MCF 10A (cell line): ENCODE measurements at regions not wholly inside any gene's neighbourhood (a gene's known extent, or its start where the extent isn't known, plus 50 kb on each side); places are given as distances from the start of the nearest gene placed in this dataset.
"Not testable (repeated sequence)": the region's sequence is repeated elsewhere in the genome, so short reads cannot be mapped to it uniquely, and the experiment has no call there.

Experiments used
- BruUV-seq: library from RNA; stranded (reverse); fragments of 400-500 nt; replicated peaks from 2 replicates; lab custom pipeline; 2021; lab: Mats Ljungman, UMichigan
- CTCF ChIA-PET: fragments of 300-600 bp; sonication (Branson Sonifier 250); formaldehyde crosslinking; extraction: SDS; loops from one replicate; lab custom pipeline; 2021; ENCODE audit warnings: antibody characterized with exemption, inconsistent platforms; lab: Yijun Ruan, JAX
- POLR2A ChIA-PET: fragments of 300-600, 350-650 bp; sonication (Branson Sonifier 250); formaldehyde crosslinking; extraction: SDS; loops from one replicate; lab custom pipeline; 2020; ENCODE audit warnings: antibody characterized with exemption, inconsistent platforms; lab: Yijun Ruan, JAX
- DNase-seq: peaks from one replicate; pipeline ENCODE4 v3.0.0-alpha.2; 2018; ENCODE audit not compliant: unreplicated experiment
- H3K27ac Mint-ChIP-seq: one replicate; pipeline ENCODE4 v1.8.0; 2022; ENCODE audit warnings: mild to moderate bottlenecking, low read depth, mixed read lengths; ENCODE audit not compliant: unreplicated experiment
- H3K27me3 Mint-ChIP-seq: one replicate; pipeline ENCODE4 v1.8.0; 2022; ENCODE audit warnings: mixed read lengths; ENCODE audit not compliant: insufficient read depth, unreplicated experiment
- H3K36me3 Mint-ChIP-seq: one replicate; pipeline ENCODE4 v1.8.0; 2022; ENCODE audit warnings: mild to moderate bottlenecking, moderate library complexity, mixed read lengths; ENCODE audit not compliant: insufficient read depth, unreplicated experiment
- H3K4me1 Mint-ChIP-seq: one replicate; pipeline ENCODE4 v1.8.0; 2022; ENCODE audit warnings: mixed read lengths; ENCODE audit not compliant: insufficient read depth, unreplicated experiment
- H3K4me3 Mint-ChIP-seq: one replicate; pipeline ENCODE4 v1.8.0; 2022; ENCODE audit warnings: mild to moderate bottlenecking, moderate library complexity, mixed read lengths; ENCODE audit not compliant: unreplicated experiment
- H3K9me3 Mint-ChIP-seq: one replicate; pipeline ENCODE4 v1.8.0; 2022; ENCODE audit warnings: mixed read lengths; ENCODE audit not compliant: unreplicated experiment
- intact Hi-C: fragments of 100-400 bp; cut with micrococcal nuclease; formaldehyde crosslinking; loops from 2 replicates; pipeline ENCODE4 v1.14.1; 2022
- TF ChIP-seq, protein P1 (sequence below): fragments of 200-600 bp; IDR thresholded peaks from one replicate; pipeline ENCODE4 v1.8.0; 2022; ENCODE audit warnings: antibody characterized with exemption, mild to moderate bottlenecking; ENCODE audit not compliant: unreplicated experiment

DNA sequence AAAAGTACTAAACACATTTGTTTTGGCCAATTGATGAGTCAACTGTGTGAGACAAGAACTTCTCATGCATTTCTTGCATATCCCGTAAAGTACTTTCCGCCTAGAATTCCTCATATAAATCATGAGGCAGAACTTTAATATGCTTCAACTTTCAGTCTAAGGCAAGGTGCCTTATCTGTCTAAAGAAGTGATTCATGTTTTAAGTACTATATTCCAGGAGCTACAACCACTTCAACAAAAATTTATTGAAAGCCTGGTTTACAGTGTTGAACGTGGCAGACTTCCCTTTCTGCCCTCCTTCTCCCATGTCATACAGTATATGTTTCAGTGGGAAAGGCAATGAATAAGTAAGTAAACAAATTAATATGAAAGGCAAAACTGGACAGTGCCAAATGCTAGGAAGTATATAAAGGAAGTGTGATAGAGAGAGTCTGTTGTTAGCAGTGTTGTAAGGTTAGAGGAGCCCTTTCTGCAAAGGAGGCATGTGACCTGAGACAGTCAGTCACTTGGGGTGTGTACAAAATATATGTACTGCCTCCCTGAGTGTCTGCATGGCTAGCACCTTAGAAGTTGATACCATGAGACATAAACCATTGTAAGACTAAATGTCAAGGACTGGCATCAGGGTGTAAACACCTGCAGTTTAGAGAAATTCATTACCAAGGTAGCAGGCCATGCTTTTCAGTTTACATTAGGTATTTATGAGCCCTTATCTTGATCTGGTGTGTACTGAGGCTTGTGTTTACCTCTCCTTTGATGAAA, 362.2 kb downstream of the SRGAP2C start:
- TF ChIP-seq, protein P1, sequence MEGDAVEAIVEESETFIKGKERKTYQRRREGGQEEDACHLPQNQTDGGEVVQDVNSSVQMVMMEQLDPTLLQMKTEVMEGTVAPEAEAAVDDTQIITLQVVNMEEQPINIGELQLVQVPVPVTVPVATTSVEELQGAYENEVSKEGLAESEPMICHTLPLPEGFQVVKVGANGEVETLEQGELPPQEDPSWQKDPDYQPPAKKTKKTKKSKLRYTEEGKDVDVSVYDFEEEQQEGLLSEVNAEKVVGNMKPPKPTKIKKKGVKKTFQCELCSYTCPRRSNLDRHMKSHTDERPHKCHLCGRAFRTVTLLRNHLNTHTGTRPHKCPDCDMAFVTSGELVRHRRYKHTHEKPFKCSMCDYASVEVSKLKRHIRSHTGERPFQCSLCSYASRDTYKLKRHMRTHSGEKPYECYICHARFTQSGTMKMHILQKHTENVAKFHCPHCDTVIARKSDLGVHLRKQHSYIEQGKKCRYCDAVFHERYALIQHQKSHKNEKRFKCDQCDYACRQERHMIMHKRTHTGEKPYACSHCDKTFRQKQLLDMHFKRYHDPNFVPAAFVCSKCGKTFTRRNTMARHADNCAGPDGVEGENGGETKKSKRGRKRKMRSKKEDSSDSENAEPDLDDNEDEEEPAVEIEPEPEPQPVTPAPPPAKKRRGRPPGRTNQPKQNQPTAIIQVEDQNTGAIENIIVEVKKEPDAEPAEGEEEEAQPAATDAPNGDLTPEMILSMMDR = no peak
- CTCF ChIA-PET = no interaction called here

DNA sequence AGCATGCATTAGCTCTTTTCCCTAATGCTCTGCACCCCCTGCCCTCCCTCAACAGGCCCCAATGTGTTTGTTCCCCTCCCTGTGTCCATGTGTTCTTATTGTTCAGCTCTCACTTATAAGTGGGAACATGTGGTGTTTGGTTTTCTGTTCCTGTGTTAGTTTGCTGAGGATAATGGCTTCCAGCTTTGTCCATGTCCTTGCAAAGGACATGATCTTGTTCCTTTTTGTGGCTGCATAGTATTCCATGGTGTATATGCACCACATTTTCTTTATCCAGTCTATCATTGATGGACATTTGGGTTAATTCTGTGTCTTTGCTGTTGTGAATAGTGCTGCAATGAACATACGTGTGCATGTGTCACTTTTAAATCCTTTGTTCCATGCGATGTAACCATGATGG, 363.0 kb downstream of the SRGAP2C start:
- H3K27me3 Mint-ChIP-seq, BruUV-seq, H3K9me3 Mint-ChIP-seq, CTCF ChIA-PET, DNase-seq, intact Hi-C loops, H3K4me3 Mint-ChIP-seq, H3K36me3 Mint-ChIP-seq, H3K27ac Mint-ChIP-seq, POLR2A ChIA-PET: not testable (repeated sequence)
- peaks cover 13% of the 10 kb centered on the region for H3K4me1 Mint-ChIP-seq

More for the DNA sequence above, 362.2 kb downstream of the SRGAP2C start:
- POLR2A ChIA-PET = interaction anchor here (0.7 kb wide), 1 partner anchor 9 kb away, joined by 3 read pairs; no protein-coding TSS in a partner anchor
- intact Hi-C loops = no loop called here
- H3K9me3 Mint-ChIP-seq = no peaks in the 10 kb centered on the region
- peak overlapping the region; percentile 3 for H3K27ac Mint-ChIP-seq
- no peak for DNase-seq
- peaks cover 19% of the 10 kb centered on the region for H3K4me1 Mint-ChIP-seq
- no TSS peak for BruUV-seq
- H3K27me3 Mint-ChIP-seq = no peaks in the 10 kb centered on the region
- H3K4me3 Mint-ChIP-seq = no peak overlapping the region
- no peaks in the 10 kb centered on the region for H3K36me3 Mint-ChIP-seq

DNA sequence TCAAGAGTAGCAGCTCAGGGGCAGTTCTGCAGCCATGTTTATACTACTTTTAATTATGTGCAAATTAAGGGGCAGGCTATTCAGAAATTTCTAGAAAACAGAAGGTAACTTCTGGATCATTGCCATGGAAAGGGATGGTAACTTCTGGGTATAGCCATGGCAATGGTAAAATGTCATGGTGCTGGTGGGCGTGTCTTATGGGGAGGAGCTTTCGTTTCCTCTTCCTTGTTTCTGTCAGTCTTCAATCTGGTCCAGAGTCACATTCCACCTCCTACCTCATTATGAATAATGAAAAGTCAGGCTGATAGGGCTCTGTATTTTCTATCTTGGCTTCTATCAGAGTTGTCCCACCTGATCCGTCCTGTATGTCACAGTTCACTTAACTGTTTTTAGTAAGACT, 366.0 kb downstream of the SRGAP2C start:
- H3K4me1 Mint-ChIP-seq, BruUV-seq, DNase-seq, H3K27me3 Mint-ChIP-seq, POLR2A ChIA-PET, H3K9me3 Mint-ChIP-seq, H3K27ac Mint-ChIP-seq, intact Hi-C loops, H3K36me3 Mint-ChIP-seq, H3K4me3 Mint-ChIP-seq: not testable (repeated sequence)
- CTCF ChIA-PET = interaction anchor here (0.7 kb wide), 1 partner anchor 17 kb away, joined by 3 read pairs; no protein-coding TSS in a partner anchor

DNA sequence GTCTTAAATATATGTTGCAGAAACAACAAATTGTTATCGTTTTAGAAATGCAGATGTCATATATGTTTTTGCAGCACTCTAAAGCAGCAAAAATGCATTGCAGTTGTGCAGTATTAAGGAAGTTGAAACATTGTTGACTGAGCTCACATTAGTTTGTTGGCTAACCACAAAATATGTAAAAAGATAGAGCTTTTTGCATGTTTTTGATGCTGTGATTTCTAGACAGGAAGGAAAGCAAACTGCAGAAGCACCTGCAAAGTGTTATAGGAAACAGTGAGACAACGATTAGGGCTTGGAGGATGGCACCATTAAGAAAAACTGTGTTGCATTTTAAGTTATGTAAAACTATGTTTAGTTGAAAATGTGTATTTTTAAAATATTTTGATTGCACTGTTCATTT, 366.7 kb downstream of the SRGAP2C start:
- POLR2A ChIA-PET, H3K36me3 Mint-ChIP-seq, H3K9me3 Mint-ChIP-seq, intact Hi-C loops, H3K27me3 Mint-ChIP-seq, BruUV-seq, DNase-seq, H3K4me1 Mint-ChIP-seq, H3K27ac Mint-ChIP-seq, H3K4me3 Mint-ChIP-seq: not testable (repeated sequence)
- CTCF ChIA-PET = interaction anchor here (0.7 kb wide), 1 partner anchor 17 kb away, joined by 3 read pairs; no protein-coding TSS in a partner anchor

DNA sequence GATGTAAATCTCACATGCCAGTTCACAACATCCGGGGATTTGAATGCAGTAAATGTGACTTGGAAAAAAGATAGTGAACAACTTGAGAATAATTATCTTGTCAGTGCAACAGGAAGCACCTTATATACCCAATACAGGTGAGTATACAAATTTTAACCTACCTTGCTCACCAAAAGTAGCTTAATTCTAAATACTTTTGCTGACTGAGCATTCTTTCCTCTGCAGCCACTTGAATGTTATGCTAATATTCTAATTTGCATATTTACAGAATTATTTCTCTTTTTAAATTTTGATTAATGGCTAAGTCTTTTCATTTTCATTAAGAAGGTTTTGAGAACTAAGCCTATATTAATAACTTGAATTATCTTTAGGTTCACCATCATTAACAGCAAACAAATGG, 371.8 kb downstream of the SRGAP2C start:
- BruUV-seq, DNase-seq, H3K4me1 Mint-ChIP-seq, H3K27me3 Mint-ChIP-seq, H3K27ac Mint-ChIP-seq, POLR2A ChIA-PET, H3K4me3 Mint-ChIP-seq, H3K36me3 Mint-ChIP-seq, CTCF ChIA-PET, H3K9me3 Mint-ChIP-seq, intact Hi-C loops: not testable (repeated sequence)

DNA sequence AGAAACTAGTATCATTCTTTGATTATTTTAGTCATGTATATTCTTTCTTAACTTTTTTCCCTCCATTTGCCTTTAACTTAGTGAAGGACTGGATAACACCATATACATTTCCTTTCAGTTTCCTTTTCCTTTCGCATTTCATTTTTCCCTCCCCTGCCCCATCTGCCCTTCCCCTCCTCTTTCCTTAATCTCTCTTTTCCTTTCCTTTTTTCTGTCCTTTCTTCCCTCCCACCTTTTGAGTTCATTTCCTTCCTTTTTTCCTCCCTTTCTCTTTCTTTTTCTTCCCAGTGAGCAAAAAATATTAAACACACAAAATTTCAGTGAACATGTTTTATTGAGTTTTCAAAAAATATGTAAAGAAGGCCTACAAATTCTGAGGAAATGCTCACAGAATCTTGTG, 373.3 kb downstream of the SRGAP2C start:
- H3K36me3 Mint-ChIP-seq, POLR2A ChIA-PET, BruUV-seq: not testable (repeated sequence)

More for the DNA sequence above, 373.3 kb downstream of the SRGAP2C start:
- intact Hi-C loops, H3K4me1 Mint-ChIP-seq, H3K27me3 Mint-ChIP-seq, H3K4me3 Mint-ChIP-seq, H3K9me3 Mint-ChIP-seq, DNase-seq, CTCF ChIA-PET: not testable (repeated sequence)
- H3K27ac Mint-ChIP-seq = peak overlapping the region; percentile 79
